ENCODE measurements at regions not wholly inside any gene's neighbourhood (a gene's known extent, or its start where the extent isn't known, plus 50 kb on each side); places are given as distances from the start of the nearest gene placed in this dataset.

GRCh38 chr6:159358562-159358961, 189.4 kb downstream of the FNDC1 start:
- no peak overlapping the region for H3K4me3 ChIP-seq
- no peaks in the 10 kb centered on the region for H3K27me3 ChIP-seq
- intact Hi-C loops (cut with DNase I; ENCODE audit: low total_unique reads), result no loop called here
- TF ChIP-seq CTCF (IDR thresholded peaks at IDR 0.05), result no peak
- TF ChIP-seq POLR2A (IDR thresholded peaks at IDR 0.05), result no peak
- WGBS, 2 donors, result 83 to 85% methylated on average over 4 of the region's 4 CpGs
- H3K36me3 ChIP-seq (ENCODE audit: low read depth, missing control alignments), result no peaks in the 10 kb centered on the region
- no peaks in the 10 kb centered on the region for H3K4me1 ChIP-seq
- H3K27ac ChIP-seq, result no peak overlapping the region
- no peaks in the 10 kb centered on the region for H3K9me3 ChIP-seq
- DNase-seq, result no peak

- DNase-seq, result no peak
- no peaks in the 10 kb centered on the region for H3K9me3 ChIP-seq
- intact Hi-C loops (cut with DNase I; ENCODE audit: low total_unique reads), result no loop called here
- TF ChIP-seq CTCF (IDR thresholded peaks at IDR 0.05) (no peak), POLR2A (IDR thresholded peaks at IDR 0.05) (no peak)
- WGBS, 2 donors, result 72 to 82% methylated on average over 7 of the region's 7 CpGs
- no peak overlapping the region for H3K4me3 ChIP-seq
- no peaks in the 10 kb centered on the region for H3K4me1 ChIP-seq
- no peaks in the 10 kb centered on the region for H3K36me3 ChIP-seq (ENCODE audit: low read depth, missing control alignments)
- no peak overlapping the region for H3K27ac ChIP-seq
- no peaks in the 10 kb centered on the region for H3K27me3 ChIP-seq
Measured at GRCh38 chr6:159357211-159357915, 188.2 kb downstream of the FNDC1 start.

GRCh38 chr6:159353193-159353592, 184.0 kb downstream of the FNDC1 start:
- 86 to 87% methylated on average over 3 of the region's 3 CpGs for WGBS, 2 donors
- no peak for DNase-seq
- no peak for TF ChIP-seq CTCF (IDR thresholded peaks at IDR 0.05)
- no peak overlapping the region for H3K4me3 ChIP-seq
- H3K36me3 ChIP-seq (ENCODE audit: low read depth, missing control alignments), result no peaks in the 10 kb centered on the region
- no peaks in the 10 kb centered on the region for H3K4me1 ChIP-seq
- intact Hi-C loops (cut with DNase I; ENCODE audit: low total_unique reads), result no loop called here
- H3K27ac ChIP-seq, result no peak overlapping the region
- H3K9me3 ChIP-seq, result no peaks in the 10 kb centered on the region
- no peaks in the 10 kb centered on the region for H3K27me3 ChIP-seq

GRCh38 chr6:159351707-159352106, 182.5 kb downstream of the FNDC1 start:
- TF ChIP-seq CTCF (IDR thresholded peaks at IDR 0.05), result no peak

GRCh38 chr6:159349915-159350314, 180.7 kb downstream of the FNDC1 start:
- intact Hi-C loops (cut with DNase I; ENCODE audit: low total_unique reads), result no loop called here
- Histone ChIP-seq H3K27me3 (no peaks in the 10 kb centered on the region), H3K36me3 (ENCODE audit: low read depth, missing control alignments) (no peaks in the 10 kb centered on the region), H3K9me3 (no peaks in the 10 kb centered on the region), H3K4me1 (no peaks in the 10 kb centered on the region), H3K27ac (no peak overlapping the region), H3K4me3 (no peak overlapping the region)
- TF ChIP-seq POLR2A (IDR thresholded peaks at IDR 0.05) (no peak), CTCF (IDR thresholded peaks at IDR 0.05) (no peak)
- no peak for DNase-seq
- WGBS, 2 donors, result 70 to 82% methylated on average over 4 of the region's 4 CpGs

More at GRCh38 chr6:159351707-159352106, 182.5 kb downstream of the FNDC1 start:
- Histone ChIP-seq H3K4me1 (no peaks in the 10 kb centered on the region), H3K9me3 (no peaks in the 10 kb centered on the region), H3K36me3 (ENCODE audit: low read depth, missing control alignments) (no peaks in the 10 kb centered on the region), H3K4me3 (no peak overlapping the region), H3K27me3 (no peaks in the 10 kb centered on the region), H3K27ac (no peak overlapping the region)
- DNase-seq, result no peak
- intact Hi-C loops (cut with DNase I; ENCODE audit: low total_unique reads), result no loop called here
